K562 (cell line): ENCODE measurements at regions not wholly inside any gene's neighbourhood (a gene's known extent, or its start where the extent isn't known, plus 50 kb on each side); places are given as distances from the start of the nearest gene placed in this dataset.

Experiments
- ATAC-seq: fragments of 200-7000 bp; cut with Tn5 transposase; 3 replicates; pipeline ENCODE4 v1.9.1; 2020; ENCODE audit warnings: moderate library complexity
- BruUV-seq: library from RNA; stranded (reverse); fragments of 400-500 nt; replicated peaks from 2 replicates; lab custom pipeline; 2021; lab: Mats Ljungman, UMichigan
- CTCF ChIA-PET: fragments of 300-600 bp; formaldehyde crosslinking; extraction: SDS; loops from one replicate; lab custom pipeline; 2021; ENCODE audit warnings: low intra/inter-chr PET ratio; lab: Yijun Ruan, JAX
- POLR2A ChIA-PET: fragments of 300-600, 350-650 bp; sonication (Branson Sonifier 250); formaldehyde crosslinking; extraction: SDS; loops from one replicate; lab custom pipeline; 2021; ENCODE audit warnings: antibody characterized with exemption, inconsistent platforms; lab: Yijun Ruan, JAX
- DNase-seq, 4 experiments: peaks; one replicate each; pipeline versions ENCODE4 v3.0.0 to v3.0.0-alpha.2; 2011 to 2018; ENCODE audit warnings: low spot score in 3 of 4, mixed read lengths in 3 of 4; ENCODE audit errors: extremely low read depth in 1 of 4
- FAIRE-seq: peaks from 2 replicates; lab custom pipeline; 2011; peaks lifted over from hg19 to GRCh38; lab: Jason Lieb, UNC
- H2AFZ ChIP-seq: 2 replicates; pipeline ENCODE4 v1.6.0; 2011; ENCODE audit warnings: low read depth, low read length, control low read depth, inconsistent platforms
- H3K27ac ChIP-seq: fragments of 200-600 bp; 3 replicates; pipeline ENCODE4 v1.8.0; 2011; ENCODE audit warnings: low read depth, mild to moderate bottlenecking, control low read depth, inconsistent platforms, low read length, moderate library complexity, mixed read lengths; ENCODE audit errors: extremely low read depth
- H3K27me3 ChIP-seq, 2 experiments: fragments of 300-600 bp in 1 of 2; 2 replicates in 1 of 2; 3 replicates in 1 of 2; pipeline versions ENCODE4 v1.6.0 to v1.8.0; 2011; ENCODE audit warnings: inconsistent platforms in 2 of 2, low read length in 2 of 2, mild to moderate bottlenecking in 1 of 2, mixed read lengths in 1 of 2, moderate library complexity in 1 of 2; ENCODE audit not compliant: control insufficient read depth in 2 of 2, insufficient read depth in 2 of 2
- H3K36me3 ChIP-seq: fragments of 300-600 bp; 3 replicates; pipeline ENCODE4 v1.8.0; 2011; ENCODE audit warnings: mild to moderate bottlenecking, low read length, inconsistent platforms; ENCODE audit not compliant: control insufficient read depth, insufficient read depth
- H3K4me1 ChIP-seq, 2 experiments: fragments of 200-600 bp in 1 of 2; replicated peaks in 1 of 2; 2 replicates in 1 of 2; 3 replicates in 1 of 2; pipeline versions ENCODE4 v1.5.1 to v1.8.0; 2011; ENCODE audit warnings: inconsistent platforms in 2 of 2, low read length in 2 of 2, mild to moderate bottlenecking in 1 of 2, mixed read lengths in 1 of 2, moderate library complexity in 1 of 2; ENCODE audit not compliant: control insufficient read depth in 2 of 2, insufficient read depth in 2 of 2
- H3K4me2 ChIP-seq: 2 replicates; pipeline ENCODE4 v1.6.1; 2011; ENCODE audit warnings: low read length, control low read depth, inconsistent platforms, mixed read lengths; ENCODE audit not compliant: insufficient read depth
- H3K4me3 ChIP-seq: fragments of 200-600 bp; sonication (generic), shearing (Covaris generic); 2 replicates; pipeline ENCODE4 v1.5.1; 2016; ENCODE audit warnings: control low read depth, inconsistent platforms
- H3K79me2 ChIP-seq: fragments of 200-600 bp; 3 replicates; pipeline ENCODE4 v1.8.0; 2011; ENCODE audit warnings: low read length, inconsistent platforms; ENCODE audit not compliant: control insufficient read depth, insufficient read depth
- H3K9ac ChIP-seq, 2 experiments: 2 replicates each; pipeline versions ENCODE4 v1.6.0 to v1.6.1; 2011; ENCODE audit warnings: low read depth in 2 of 2, low read length in 2 of 2, control low read depth in 1 of 2, inconsistent platforms in 1 of 2, mild to moderate bottlenecking in 1 of 2, mixed read lengths in 1 of 2; ENCODE audit not compliant: insufficient read depth in 1 of 2
- H3K9me1 ChIP-seq: one replicate; pipeline ENCODE4 v1.6.0; 2011; ENCODE audit warnings: inconsistent platforms, mild to moderate bottlenecking, low read length, moderate library complexity; ENCODE audit not compliant: control insufficient read depth, insufficient read depth
- H3K9me3 ChIP-seq: replicated peaks from 2 replicates; pipeline ENCODE4 v1.5.1; 2011; ENCODE audit warnings: low read depth, low read length, inconsistent platforms; ENCODE audit not compliant: control insufficient read depth, insufficient read depth
- H4K20me1 ChIP-seq: replicated peaks from 2 replicates; pipeline ENCODE4 v1.6.1; 2011; ENCODE audit warnings: low read length, inconsistent platforms, mixed read lengths; ENCODE audit not compliant: control insufficient read depth, insufficient read depth
- CBFA2T3 ChIP-seq: fragments of 450-650 bp; IDR thresholded peaks from 2 replicates; pipeline ENCODE4 v1.6.1; 2017
- ESRRA ChIP-seq: fragments of 450-650 bp; IDR thresholded peaks from 2 replicates; pipeline ENCODE4 v1.6.1; 2014; ENCODE audit warnings: low read depth, mild to moderate bottlenecking, moderate library complexity, borderline replicate concordance
- GATAD2A ChIP-seq: fragments of 450-650 bp; IDR thresholded peaks from 2 replicates; pipeline ENCODE4 v1.6.1; 2017
- HBP1 ChIP-seq: fragments of 450-650 bp; formaldehyde crosslinking; IDR thresholded peaks from 2 replicates; pipeline ENCODE4 v1.4.0; 2022; ENCODE audit warnings: missing genetic modification characterization
- PBX2 ChIP-seq, 2 experiments: IDR thresholded peaks in 1 of 2; conservative IDR thresholded peaks in 1 of 2; 2 replicates each; pipeline ENCODE4 v1.6.1; 2016; ENCODE audit warnings: low read depth in 2 of 2, mild to moderate bottlenecking in 1 of 2, missing compliant biosample characterization in 1 of 2, missing genetic modification characterization in 1 of 2, moderate library complexity in 1 of 2
- POLR3A ChIP-seq: IDR thresholded peaks from 2 replicates; pipeline ENCODE4 v1.6.1; 2011; ENCODE audit warnings: borderline replicate concordance, mild to moderate bottlenecking, moderate library complexity; ENCODE audit not compliant: insufficient read length, insufficient read depth; ENCODE audit errors: extremely low read depth
- PYGO2 ChIP-seq: fragments of 450-650 bp; IDR thresholded peaks from 2 replicates; pipeline ENCODE4 v1.6.1; 2016; ENCODE audit warnings: mild to moderate bottlenecking, missing genetic modification characterization, moderate library complexity, missing compliant biosample characterization
- TEAD4 ChIP-seq, 2 experiments: sonication (generic) in 1 of 2; formaldehyde crosslinking in 1 of 2; IDR thresholded peaks; 2 replicates each; pipeline versions ENCODE4 v1.6.1 to v1.8.0; 2012 to 2022; ENCODE audit warnings: borderline replicate concordance in 1 of 2, inconsistent platforms in 1 of 2, low read length in 1 of 2, mild to moderate bottlenecking in 1 of 2, missing genetic modification reagents in 1 of 2
- ZBTB9 ChIP-seq: fragments of 450-650 bp; formaldehyde crosslinking; IDR thresholded peaks from 2 replicates; pipeline ENCODE4 v1.4.0; 2020; ENCODE audit warnings: mild to moderate bottlenecking, moderate library complexity
- ZNF79 ChIP-seq: fragments of 250-450 bp; sonication (Bioruptor Pico); IDR thresholded peaks from 2 replicates; pipeline ENCODE4 v1.4.0; 2020; ENCODE audit warnings: low read depth, mild to moderate bottlenecking, moderate library complexity
- WGBS: fragments of 100-300 bp; shearing (Covaris generic); methylation state at CpG from one replicate; pipeline ENCODE4 v1.1.6; 2016; ENCODE audit warnings: low coverage, mixed read lengths; ENCODE audit not compliant: insufficient coverage; ENCODE audit errors: missing lambda C conversion rate; 5-methylcytosine and 5-hydroxymethylcytosine counted together
- in situ Hi-C: fragments of 300-500 bp; cut with MboI; formaldehyde crosslinking; loops from 4 replicates; pipeline ENCODE4 v1.15.0; 2018; ENCODE audit warnings: inconsistent platforms, mixed read lengths
- intact Hi-C: fragments of 100-400 bp; cut with micrococcal nuclease; formaldehyde crosslinking; loops from 2 replicates; pipeline ENCODE4 v1.14.2; 2022

GRCh38 chr4:18180122-18180521, 158.6 kb upstream of the LCORL start:
- in situ Hi-C loops (no loop called here), intact Hi-C loops (no loop called here)
- H3K4me3 ChIP-seq, result no peak overlapping the region
- WGBS, result 2% methylated on average over 4 of the region's 4 CpGs
- no peak overlapping the region for H3K4me2 ChIP-seq
- TF ChIP-seq GATAD2A (no peak), HBP1 (no peak), CBFA2T3 (no peak), POLR3A (no peak), PBX2 (CRISPR knock-in tag; IDR thresholded peaks at IDR 0.05; ENCODE audit: low read depth) (no peak), PBX2 (tag; conservative IDR thresholded peaks at IDR 0.05; ENCODE audit: low read depth) (no peak), ESRRA (no peak), ZBTB9 (CRISPR knock-in tag) (no peak), ZNF79 (no peak), TEAD4 (IDR thresholded peaks at IDR 0.05; ENCODE audit: low read length) (no peak), TEAD4 (CRISPR knock-in tag; IDR thresholded peaks at IDR 0.05; ENCODE audit: borderline replicate concordance) (no peak), PYGO2 (tag) (no peak)
- no peak overlapping the region for H3K9ac ChIP-seq
- CTCF ChIA-PET, result interaction anchor here (0.7 kb wide), 1 partner anchor 46 kb away, joined by 4 read pairs; no protein-coding TSS in a partner anchor
- DNase-seq, result no peak
- H3K79me2 ChIP-seq, result no peaks in the 10 kb centered on the region
- POLR2A ChIA-PET, result interaction anchor here (0.5 to 1.0 kb wide), 3 partner anchors 11 to 546 kb away, joined by 3 to 6 read pairs (median 3); no protein-coding TSS in a partner anchor
- H3K36me3 ChIP-seq, result no peaks in the 10 kb centered on the region
- H4K20me1 ChIP-seq, result no peaks in the 10 kb centered on the region
- H2AFZ ChIP-seq, result no peak overlapping the region
- H3K27me3 ChIP-seq, result no peaks in the 10 kb centered on the region
- no TSS peak for BruUV-seq
- no peak overlapping the region for H3K27ac ChIP-seq
- H3K9me1 ChIP-seq, result no peaks in the 10 kb centered on the region
- no peaks in the 10 kb centered on the region; a peak in 1 of 5 replicates for H3K4me1 ChIP-seq
- H3K9me3 ChIP-seq, result no peaks in the 10 kb centered on the region
- ATAC-seq, result no peak
- no peak for FAIRE-seq
